Keratinocyte (primary cell): ENCODE measurements at regions not wholly inside any gene's neighbourhood (a gene's known extent, or its start where the extent isn't known, plus 50 kb on each side); places are given as distances from the start of the nearest gene placed in this dataset.

Experiments
- DNase-seq: peaks from one replicate; pipeline ENCODE4 v3.0.0-alpha.2; 2011; ENCODE audit warnings: low read depth, missing footprints, low spot score
- FAIRE-seq: peaks from 2 replicates; lab custom pipeline; 2011; peaks lifted over from hg19 to GRCh38; lab: Jason Lieb, UNC
- H2AFZ ChIP-seq: 2 replicates; pipeline ENCODE4 v1.6.0; 2012; ENCODE audit warnings: low read length, control low read depth, inconsistent platforms; ENCODE audit not compliant: control insufficient read depth
- H3K27ac ChIP-seq: 2 replicates; pipeline ENCODE4 v1.5.1; 2011; ENCODE audit warnings: low read length; ENCODE audit not compliant: control insufficient read depth, insufficient read depth
- H3K27me3 ChIP-seq: 3 replicates; pipeline ENCODE4 v1.6.0; 2011; ENCODE audit warnings: low read length; ENCODE audit not compliant: control insufficient read depth, insufficient read depth; ENCODE audit errors: extremely low read depth
- H3K36me3 ChIP-seq, 2 experiments: 2 replicates in 1 of 2; 3 replicates in 1 of 2; pipeline ENCODE4 v1.5.1; 2011; ENCODE audit warnings: low read length in 2 of 2, mild to moderate bottlenecking in 1 of 2; ENCODE audit not compliant: control insufficient read depth in 2 of 2, insufficient read depth in 2 of 2; ENCODE audit errors: extremely low read depth in 1 of 2
- H3K4me1 ChIP-seq: 3 replicates; pipeline ENCODE4 v1.5.1; 2011; ENCODE audit warnings: low read length; ENCODE audit not compliant: control insufficient read depth, insufficient read depth; ENCODE audit errors: extremely low read depth
- H3K4me2 ChIP-seq: 3 replicates; pipeline ENCODE4 v1.6.0; 2011; ENCODE audit warnings: low read depth, low read length; ENCODE audit not compliant: control insufficient read depth, insufficient read depth; ENCODE audit errors: extremely low read depth
- H3K4me3 ChIP-seq, 3 experiments: fragments of 200-600 bp in 1 of 3; sonication (generic) in 1 of 3; 2 replicates in 2 of 3; 3 replicates in 1 of 3; pipeline ENCODE4 v1.5.1; 2011 to 2016; ENCODE audit warnings: low read length in 3 of 3, mild to moderate bottlenecking in 3 of 3, control low read depth in 2 of 3, inconsistent platforms in 1 of 3, low read depth in 1 of 3, mixed read lengths in 1 of 3, mixed run types in 1 of 3, moderate library complexity in 1 of 3; ENCODE audit not compliant: control insufficient read depth in 2 of 3, insufficient read depth in 2 of 3; ENCODE audit errors: extremely low read depth in 1 of 3
- H3K79me2 ChIP-seq: 2 replicates; pipeline ENCODE4 v1.6.0; 2012; ENCODE audit warnings: low read length; ENCODE audit not compliant: control insufficient read depth, insufficient read depth
- H3K9ac ChIP-seq: 3 replicates; pipeline ENCODE4 v1.6.0; 2011; ENCODE audit warnings: low read length; ENCODE audit not compliant: control insufficient read depth, insufficient read depth; ENCODE audit errors: extremely low read depth
- H3K9me1 ChIP-seq: 3 replicates; pipeline ENCODE4 v1.6.0; 2011; ENCODE audit warnings: low read length; ENCODE audit not compliant: control insufficient read depth, insufficient read depth; ENCODE audit errors: extremely low read depth
- H3K9me3 ChIP-seq: 2 replicates; pipeline ENCODE4 v1.5.1; 2012; ENCODE audit warnings: low read depth, low read length; ENCODE audit not compliant: control insufficient read depth
- H4K20me1 ChIP-seq: 3 replicates; pipeline ENCODE4 v1.6.0; 2011; ENCODE audit warnings: low read length; ENCODE audit not compliant: control insufficient read depth, insufficient read depth; ENCODE audit errors: extremely low read depth
- EZH2 ChIP-seq: IDR thresholded peaks from one replicate; pipeline ENCODE4 v1.6.1; 2012; ENCODE audit warnings: inconsistent platforms, mild to moderate bottlenecking, low read length, moderate library complexity
- dilution Hi-C: fragments of 300-500 bp; cut with MboI; formaldehyde crosslinking; loops from one replicate; pipeline ENCODE4 v1.7.0; 2020; ENCODE audit warnings: low sequenced_read_pairs; ENCODE audit not compliant: extremely low pct_ligation_motif_present
- TF ChIP-seq, protein P1 (sequence below), 3 experiments: IDR thresholded peaks in 1 of 3; conservative IDR thresholded peaks in 1 of 3; optimal IDR thresholded peaks in 1 of 3; 2 replicates in 2 of 3; 3 replicates in 1 of 3; pipeline versions ENCODE3 to v1.5.1; 2011; ENCODE audit warnings: low read length in 3 of 3, mild to moderate bottlenecking in 3 of 3, moderate library complexity in 2 of 3, control low read depth in 1 of 3, inconsistent platforms in 1 of 3; ENCODE audit not compliant: insufficient read depth in 2 of 3; ENCODE audit errors: extremely low read depth in 1 of 3

GRCh38 chr10:107492389-107492788 lies 327.9 kb upstream of the SORCS1 start:
- DNase-seq (no peak), FAIRE-seq (no peak)

GRCh38 chr10:107490389-107490788 lies 325.9 kb upstream of the SORCS1 start:
- Histone ChIP-seq H3K4me1 (no peaks in the 10 kb centered on the region), H3K4me2 (no peak overlapping the region), H3K36me3 (no peaks in the 10 kb centered on the region), H3K9me3 (no peaks in the 10 kb centered on the region), H3K9ac (no peak overlapping the region), H3K9me1 (no peaks in the 10 kb centered on the region), H3K27ac (no peak overlapping the region), H3K4me3 (no peak overlapping the region), H4K20me1 (no peaks in the 10 kb centered on the region), H2AFZ (no peak overlapping the region), H3K27me3 (no peaks in the 10 kb centered on the region), H3K79me2 (no peaks in the 10 kb centered on the region)
- no peak for FAIRE-seq
- TF ChIP-seq, protein P1, sequence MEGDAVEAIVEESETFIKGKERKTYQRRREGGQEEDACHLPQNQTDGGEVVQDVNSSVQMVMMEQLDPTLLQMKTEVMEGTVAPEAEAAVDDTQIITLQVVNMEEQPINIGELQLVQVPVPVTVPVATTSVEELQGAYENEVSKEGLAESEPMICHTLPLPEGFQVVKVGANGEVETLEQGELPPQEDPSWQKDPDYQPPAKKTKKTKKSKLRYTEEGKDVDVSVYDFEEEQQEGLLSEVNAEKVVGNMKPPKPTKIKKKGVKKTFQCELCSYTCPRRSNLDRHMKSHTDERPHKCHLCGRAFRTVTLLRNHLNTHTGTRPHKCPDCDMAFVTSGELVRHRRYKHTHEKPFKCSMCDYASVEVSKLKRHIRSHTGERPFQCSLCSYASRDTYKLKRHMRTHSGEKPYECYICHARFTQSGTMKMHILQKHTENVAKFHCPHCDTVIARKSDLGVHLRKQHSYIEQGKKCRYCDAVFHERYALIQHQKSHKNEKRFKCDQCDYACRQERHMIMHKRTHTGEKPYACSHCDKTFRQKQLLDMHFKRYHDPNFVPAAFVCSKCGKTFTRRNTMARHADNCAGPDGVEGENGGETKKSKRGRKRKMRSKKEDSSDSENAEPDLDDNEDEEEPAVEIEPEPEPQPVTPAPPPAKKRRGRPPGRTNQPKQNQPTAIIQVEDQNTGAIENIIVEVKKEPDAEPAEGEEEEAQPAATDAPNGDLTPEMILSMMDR (optimal IDR thresholded peaks at IDR 0.05 in 1 of 3, IDR thresholded peaks at IDR 0.05 in 1 of 3, conservative IDR thresholded peaks at IDR 0.05 in 1 of 3; ENCODE audit: extremely low read depth in 1 of 3, insufficient read depth in 2 of 3, low read length in 3 of 3): no peak
- no peak for TF ChIP-seq EZH2
- dilution Hi-C loops: no loop called here
- DNase-seq: no peak

More at GRCh38 chr10:107492389-107492788, 327.9 kb upstream of the SORCS1 start:
- no peak for TF ChIP-seq EZH2
- TF ChIP-seq, protein P1 (optimal IDR thresholded peaks at IDR 0.05 in 1 of 3, IDR thresholded peaks at IDR 0.05 in 1 of 3, conservative IDR thresholded peaks at IDR 0.05 in 1 of 3; ENCODE audit: extremely low read depth in 1 of 3, insufficient read depth in 2 of 3, low read length in 3 of 3): no peak
- H2AFZ ChIP-seq: no peak overlapping the region
- dilution Hi-C loops: no loop called here
- no peaks in the 10 kb centered on the region for H3K9me1 ChIP-seq
- H3K4me1 ChIP-seq: no peaks in the 10 kb centered on the region
- no peaks in the 10 kb centered on the region for H3K79me2 ChIP-seq
- no peak overlapping the region for H3K4me2 ChIP-seq
- H3K9ac ChIP-seq: no peak overlapping the region
- no peaks in the 10 kb centered on the region for H3K9me3 ChIP-seq
- H3K27me3 ChIP-seq: no peaks in the 10 kb centered on the region
- no peak overlapping the region for H3K4me3 ChIP-seq
- H3K36me3 ChIP-seq: no peaks in the 10 kb centered on the region
- no peaks in the 10 kb centered on the region for H4K20me1 ChIP-seq
- H3K27ac ChIP-seq: no peak overlapping the region
